DOHH2 (cell line): ENCODE measurements at regions not wholly inside any gene's neighbourhood (a gene's known extent, or its start where the extent isn't known, plus 50 kb on each side); places are given as distances from the start of the nearest gene placed in this dataset.

Experiments used
- H3F3A ChIP-seq: fragments of 200-600 bp; sonication (generic), shearing (Covaris generic); 2 replicates; pipeline ENCODE4 v1.6.0; 2016; ENCODE audit warnings: antibody characterized with exemption, mild to moderate bottlenecking; ENCODE audit not compliant: control insufficient read depth, insufficient read depth
- H3K27ac ChIP-seq: fragments of 200-600 bp; sonication (generic); 2 replicates; pipeline ENCODE4 v1.5.1; 2014; ENCODE audit warnings: low read depth, mild to moderate bottlenecking, low read length, moderate library complexity
- H3K27me3 ChIP-seq: fragments of 200-600 bp; sonication (generic); 2 replicates; pipeline ENCODE4 v1.6.1; 2014; ENCODE audit warnings: mild to moderate bottlenecking, low read length, mixed read lengths; ENCODE audit not compliant: control insufficient read depth
- H3K36me3 ChIP-seq: fragments of 200-600 bp; sonication (generic); 2 replicates; pipeline ENCODE4 v1.6.1; 2014; ENCODE audit warnings: mild to moderate bottlenecking, low read length, moderate library complexity, mixed read lengths; ENCODE audit not compliant: control insufficient read depth
- H3K4me1 ChIP-seq: fragments of 200-600 bp; sonication (generic); 2 replicates; pipeline ENCODE4 v1.6.1; 2014; ENCODE audit warnings: mild to moderate bottlenecking, low read length, mixed read lengths; ENCODE audit not compliant: control insufficient read depth
- H3K4me2 ChIP-seq: fragments of 200-600 bp; sonication (generic); 2 replicates; pipeline ENCODE4 v1.6.0; 2014; ENCODE audit warnings: mild to moderate bottlenecking, low read length, moderate library complexity
- H3K4me3 ChIP-seq: fragments of 200-600 bp; sonication (generic); 2 replicates; pipeline ENCODE4 v1.5.1; 2014; ENCODE audit warnings: mild to moderate bottlenecking, low read length, mixed read lengths
- H3K79me2 ChIP-seq: fragments of 200-600 bp; sonication (generic); 2 replicates; pipeline ENCODE4 v1.6.1; 2014; ENCODE audit warnings: mild to moderate bottlenecking, low read length, mixed read lengths; ENCODE audit not compliant: control insufficient read depth
- H3K9me2 ChIP-seq: fragments of 200-600 bp; sonication (generic); replicated peaks from 2 replicates; pipeline ENCODE4 v1.6.1; 2014; ENCODE audit warnings: mild to moderate bottlenecking, low read length, mixed read lengths; ENCODE audit not compliant: control insufficient read depth
- H3K9me3 ChIP-seq: fragments of 200-600 bp; sonication (generic); 2 replicates; pipeline ENCODE4 v1.6.1; 2014; ENCODE audit warnings: antibody characterized with exemption, low read length, mixed read lengths; ENCODE audit not compliant: control insufficient read depth, insufficient read depth
- H4K20me1 ChIP-seq: fragments of 200-600 bp; sonication (generic); 2 replicates; pipeline ENCODE4 v1.6.0; 2014; ENCODE audit warnings: low read depth, mild to moderate bottlenecking, antibody characterized with exemption, low read length, moderate library complexity; ENCODE audit not compliant: control insufficient read depth, insufficient read depth
- CTCF ChIP-seq: fragments of 200-600 bp; sonication (generic); IDR thresholded peaks from one replicate; pipeline ENCODE4 v1.5.1; 2014; ENCODE audit warnings: antibody characterized with exemption, mild to moderate bottlenecking, low read depth, low read length; ENCODE audit not compliant: poor library complexity, severe bottlenecking
- EZH2phosphoT487 ChIP-seq: fragments of 200-600 bp; sonication (generic); IDR thresholded peaks from 2 replicates; pipeline ENCODE4 v1.6.1; 2017; ENCODE audit warnings: borderline replicate concordance, mild to moderate bottlenecking, antibody characterized with exemption, low read length, moderate library complexity, mixed read lengths

- Histone ChIP-seq H3K27ac (no peak overlapping the region), H3K9me2 (no peaks in the 10 kb centered on the region), H3K36me3 (no peaks in the 10 kb centered on the region), H3K9me3 (no peaks in the 10 kb centered on the region), H3K4me2 (no peak overlapping the region), H4K20me1 (no peaks in the 10 kb centered on the region), H3K79me2 (no peaks in the 10 kb centered on the region), H3K4me3 (no peak overlapping the region), H3K27me3 (no peaks in the 10 kb centered on the region), H3K4me1 (0 out of 2 replicates have a peak, but pooled peaks cover 4% of the 10 kb centered on the region), H3F3A (no peaks in the 10 kb centered on the region)
- TF ChIP-seq EZH2phosphoT487 (no peak), CTCF (no peak)
These were observed 251.9 kb downstream of the IGSF11 start for GRCh38 chr3:118782755-118783202.

DNA sequence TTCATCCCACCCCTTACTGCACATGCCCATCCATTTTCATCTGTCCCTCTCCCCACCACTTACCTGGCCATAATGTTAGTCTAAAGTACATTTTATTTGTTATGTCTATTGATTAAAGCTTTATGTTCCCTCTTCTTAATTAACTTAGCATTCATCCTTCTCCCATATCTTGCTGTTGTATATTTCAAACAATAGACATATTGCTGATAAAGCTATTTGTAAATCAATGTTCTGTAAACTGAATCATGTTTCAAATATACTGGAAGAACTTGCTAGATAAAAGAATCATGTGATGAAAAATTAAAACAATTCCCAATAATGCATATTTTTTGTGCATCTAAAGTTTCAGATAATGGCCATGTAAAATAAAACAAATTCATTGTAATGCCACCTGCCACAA is 249.2 kb downstream of the IGSF11 start:
- Histone ChIP-seq H3F3A (no peaks in the 10 kb centered on the region), H3K9me2 (no peaks in the 10 kb centered on the region), H3K4me1 (0 out of 2 replicates have a peak, but pooled peaks cover 4% of the 10 kb centered on the region), H4K20me1 (no peaks in the 10 kb centered on the region), H3K4me3 (no peak overlapping the region), H3K27me3 (no peaks in the 10 kb centered on the region), H3K36me3 (no peaks in the 10 kb centered on the region), H3K27ac (no peak overlapping the region), H3K9me3 (no peaks in the 10 kb centered on the region), H3K4me2 (no peak overlapping the region), H3K79me2 (no peaks in the 10 kb centered on the region)
- TF ChIP-seq CTCF (no peak), EZH2phosphoT487 (no peak)

DNA sequence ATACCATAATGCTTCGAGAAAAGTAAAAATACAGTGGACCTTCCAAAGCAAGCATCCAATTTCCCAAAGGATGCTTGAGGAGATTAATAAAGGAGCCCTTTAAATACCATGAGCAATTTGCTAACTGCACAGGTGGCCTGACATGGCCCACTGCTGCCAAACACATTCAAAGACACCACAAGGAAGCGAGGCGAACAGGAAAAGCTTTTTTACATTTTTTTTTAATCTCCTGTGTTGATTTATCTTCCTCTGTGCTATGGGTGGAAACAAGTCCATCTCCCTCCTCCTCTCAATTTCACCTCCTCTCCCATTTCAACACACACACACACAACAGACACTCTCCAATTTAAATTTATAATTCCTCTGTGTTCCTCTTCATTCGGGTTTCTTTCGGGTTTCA is 243.4 kb downstream of the IGSF11 start:
- Histone ChIP-seq H3K4me2 (no peak overlapping the region), H3K9me2 (no peaks in the 10 kb centered on the region), H3K9me3 (no peaks in the 10 kb centered on the region), H3K27ac (no peak overlapping the region), H4K20me1 (no peaks in the 10 kb centered on the region), H3K79me2 (no peaks in the 10 kb centered on the region), H3K36me3 (no peaks in the 10 kb centered on the region), H3K4me3 (no peak overlapping the region), H3K27me3 (no peaks in the 10 kb centered on the region), H3K4me1 (peaks cover 12% of the 10 kb centered on the region), H3F3A (no peaks in the 10 kb centered on the region)
- TF ChIP-seq EZH2phosphoT487 = no peak
- no peak for TF ChIP-seq CTCF
